ENCODE measurements at regions not wholly inside any gene's neighbourhood (a gene's known extent, or its start where the extent isn't known, plus 50 kb on each side); places are given as distances from the start of the nearest gene placed in this dataset.

GRCh38 chr7:46710927-46711326 is 789.9 kb upstream of the IGFBP3 start:
- DNase-seq: no peak

GRCh38 chr7:46707973-46708372 is 786.9 kb upstream of the IGFBP3 start:
- no peak for DNase-seq

- peak; percentile 30 for DNase-seq
These were observed 784.5 kb upstream of the IGFBP3 start for GRCh38 chr7:46705386-46706255.

- no peak for DNase-seq
These were observed 775.7 kb upstream of the IGFBP3 start for GRCh38 chr7:46696741-46697140.

- DNase-seq: peak; percentile 53
These were observed 774.1 kb upstream of the IGFBP3 start for GRCh38 chr7:46695051-46695708.

GRCh38 chr7:46694058-46694457 is 773.0 kb upstream of the IGFBP3 start:
- no peak for DNase-seq

- DNase-seq: no peak
These were observed 766.1 kb upstream of the IGFBP3 start for GRCh38 chr7:46687203-46687602.

- no peak for DNase-seq
These were observed 764.0 kb upstream of the IGFBP3 start for GRCh38 chr7:46685051-46685450.

- DNase-seq: no peak
These were observed 762.0 kb upstream of the IGFBP3 start for GRCh38 chr7:46682836-46683624.

- DNase-seq: no peak
These were observed 760.9 kb upstream of the IGFBP3 start for GRCh38 chr7:46681865-46682503.

- no peak for DNase-seq
These were observed 759.1 kb upstream of the IGFBP3 start for GRCh38 chr7:46680147-46680546.

- DNase-seq: no peak
These were observed 758.6 kb upstream of the IGFBP3 start for GRCh38 chr7:46679671-46680070.

- DNase-seq: no peak
These were observed 757.3 kb upstream of the IGFBP3 start for GRCh38 chr7:46678421-46678820.

GRCh38 chr7:46675456-46675855 is 754.4 kb upstream of the IGFBP3 start:
- no peak for DNase-seq

GRCh38 chr7:46672861-46673260 is 751.8 kb upstream of the IGFBP3 start:
- no peak for DNase-seq

GRCh38 chr7:46671108-46671769 is 750.2 kb upstream of the IGFBP3 start:
- no peak for DNase-seq

GRCh38 chr7:46669028-46669427 is 748.0 kb upstream of the IGFBP3 start:
- DNase-seq: no peak

- no peak for DNase-seq
These were observed 743.4 kb upstream of the IGFBP3 start for GRCh38 chr7:46664453-46664852.

GRCh38 chr7:46663025-46663424 is 742.0 kb upstream of the IGFBP3 start:
- no peak for DNase-seq

GRCh38 chr7:46661431-46661830 is 740.4 kb upstream of the IGFBP3 start:
- no peak for DNase-seq

- DNase-seq: no peak
These were observed 739.4 kb upstream of the IGFBP3 start for GRCh38 chr7:46660402-46660980.

GRCh38 chr7:46658281-46658680 is 737.2 kb upstream of the IGFBP3 start:
- DNase-seq: no peak
